RWPE2 (cell line): ENCODE measurements at regions not wholly inside any gene's neighbourhood (a gene's known extent, or its start where the extent isn't known, plus 50 kb on each side); places are given as distances from the start of the nearest gene placed in this dataset.
"Not testable (repeated sequence)": the region's sequence is repeated elsewhere in the genome, so short reads cannot be mapped to it uniquely, and the experiment has no call there.

Experiments
- ATAC-seq: fragments of 200-7000 bp; cut with Tn5 transposase; 3 replicates; pipeline ENCODE4 v1.9.1; 2021; ENCODE audit warnings: low read depth
- DNase-seq: peaks from one replicate; pipeline ENCODE4 v3.0.0-alpha.2; 2020; ENCODE audit warnings: low spot score
- H3K27ac ChIP-seq: fragments of 450-650 bp; 2 replicates; pipeline ENCODE4 v1.5.1; 2017; ENCODE audit warnings: mild to moderate bottlenecking; ENCODE audit not compliant: poor library complexity, severe bottlenecking
- H3K27me3 ChIP-seq: fragments of 250-450 bp; sonication (Bioruptor Pico); 2 replicates; pipeline ENCODE4 v1.5.1; 2021; ENCODE audit warnings: mild to moderate bottlenecking, moderate library complexity; ENCODE audit not compliant: insufficient read depth, poor library complexity, severe bottlenecking
- H3K36me3 ChIP-seq: fragments of 250-450 bp; sonication (Bioruptor Pico); 2 replicates; pipeline ENCODE4 v1.5.1; 2020; ENCODE audit warnings: low read depth, mild to moderate bottlenecking, moderate library complexity
- H3K4me1 ChIP-seq: fragments of 250-450 bp; sonication (Bioruptor Pico); 2 replicates; pipeline ENCODE4 v1.5.1; 2021; ENCODE audit warnings: mild to moderate bottlenecking, moderate library complexity; ENCODE audit not compliant: insufficient read depth, poor library complexity, severe bottlenecking
- H3K4me3 ChIP-seq: fragments of 250-450 bp; sonication (Bioruptor Pico); 2 replicates; pipeline ENCODE4 v1.5.1; 2021; ENCODE audit warnings: mild to moderate bottlenecking, moderate library complexity; ENCODE audit not compliant: severe bottlenecking
- H3K9me3 ChIP-seq: fragments of 250-450 bp; sonication (Bioruptor Pico); 2 replicates; pipeline ENCODE4 v1.5.1; 2021; ENCODE audit warnings: mild to moderate bottlenecking, moderate library complexity; ENCODE audit not compliant: severe bottlenecking

DNA sequence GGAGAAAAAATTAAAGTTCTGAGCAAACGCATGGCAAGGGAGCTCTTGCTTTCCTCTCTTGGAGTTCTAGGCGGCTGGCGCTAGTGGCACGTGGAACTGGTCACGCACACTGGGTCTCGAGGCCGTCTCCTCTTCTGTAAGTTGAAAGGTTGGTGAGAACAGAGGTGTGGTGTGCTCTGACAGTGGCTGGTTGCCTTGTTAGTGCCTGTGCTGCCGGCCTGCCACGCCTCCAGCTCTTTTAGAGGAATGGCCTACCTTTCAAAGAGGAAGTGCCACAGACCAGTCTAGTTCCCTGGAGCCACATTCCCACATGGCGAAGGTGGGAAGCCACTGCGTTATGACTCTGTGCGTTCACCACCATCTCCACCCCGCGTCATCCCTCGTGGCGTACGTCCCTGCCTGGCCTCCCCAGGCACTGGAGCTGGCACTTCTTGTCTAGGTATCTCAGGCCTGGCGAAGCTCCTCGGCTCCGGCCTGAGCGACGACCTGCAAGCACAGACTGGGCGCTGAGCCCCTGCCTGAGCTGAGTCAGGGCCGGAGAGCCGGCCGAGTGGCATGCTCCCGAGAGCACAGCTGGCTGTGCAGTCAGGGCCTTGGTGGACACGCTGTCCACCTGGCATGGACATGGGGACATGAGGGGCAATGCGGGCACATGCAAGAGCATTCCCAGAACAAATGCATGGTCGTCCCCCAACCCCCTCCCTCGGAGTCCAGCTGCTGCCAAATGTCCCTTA lies 4453.1 kb upstream of the TPTE start:
- ATAC-seq, H3K4me3 ChIP-seq, H3K9me3 ChIP-seq, H3K36me3 ChIP-seq, DNase-seq, H3K27me3 ChIP-seq, H3K27ac ChIP-seq, H3K4me1 ChIP-seq: not testable (repeated sequence)

DNA sequence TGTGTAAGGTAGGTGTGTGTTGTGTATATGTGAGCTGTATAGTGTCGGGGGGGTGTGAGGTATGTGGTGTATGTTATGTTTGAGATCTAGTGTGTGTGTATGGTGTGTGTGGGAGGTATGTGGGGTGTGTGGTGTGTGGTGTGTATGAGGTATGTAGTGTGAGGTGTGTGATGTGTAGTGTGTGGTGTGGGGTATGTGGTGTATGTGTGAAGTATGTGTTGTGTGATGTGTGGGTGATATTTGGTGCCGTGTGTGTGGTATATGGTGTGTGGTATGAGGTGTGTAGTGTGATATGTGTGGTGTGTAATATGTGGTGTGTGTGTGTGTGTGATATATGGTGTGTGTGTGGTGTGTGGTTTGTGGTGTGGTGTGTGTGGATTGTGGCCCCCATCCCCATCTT lies 4451.2 kb upstream of the TPTE start:
- not testable (repeated sequence) for ATAC-seq

DNA sequence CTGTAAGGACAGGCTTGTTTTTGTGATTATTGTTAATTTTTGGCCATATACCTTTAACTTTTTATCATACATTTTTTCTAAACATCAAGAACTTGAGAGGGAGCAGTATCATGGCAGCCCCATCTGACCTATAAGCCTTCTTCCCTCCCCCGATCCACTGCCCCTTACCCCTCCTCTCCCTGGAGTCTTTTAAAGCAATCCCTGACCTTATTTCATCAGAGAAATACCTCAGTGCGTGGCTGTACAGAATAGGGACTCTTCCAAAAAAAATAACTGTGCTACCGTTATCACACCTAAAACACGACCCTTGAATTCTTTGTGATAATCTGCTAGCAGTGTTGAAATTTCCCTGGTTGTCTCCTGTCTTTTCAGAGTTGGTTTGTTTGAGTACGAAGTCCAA lies 4448.7 kb upstream of the TPTE start:
- not testable (repeated sequence) for H3K4me3 ChIP-seq, H3K36me3 ChIP-seq, ATAC-seq, DNase-seq, H3K9me3 ChIP-seq, H3K4me1 ChIP-seq, H3K27ac ChIP-seq, H3K27me3 ChIP-seq

More for the DNA sequence above, 4451.2 kb upstream of the TPTE start:
- not testable (repeated sequence) for H3K9me3 ChIP-seq, H3K4me1 ChIP-seq, DNase-seq, H3K4me3 ChIP-seq, H3K36me3 ChIP-seq, H3K27ac ChIP-seq, H3K27me3 ChIP-seq

DNA sequence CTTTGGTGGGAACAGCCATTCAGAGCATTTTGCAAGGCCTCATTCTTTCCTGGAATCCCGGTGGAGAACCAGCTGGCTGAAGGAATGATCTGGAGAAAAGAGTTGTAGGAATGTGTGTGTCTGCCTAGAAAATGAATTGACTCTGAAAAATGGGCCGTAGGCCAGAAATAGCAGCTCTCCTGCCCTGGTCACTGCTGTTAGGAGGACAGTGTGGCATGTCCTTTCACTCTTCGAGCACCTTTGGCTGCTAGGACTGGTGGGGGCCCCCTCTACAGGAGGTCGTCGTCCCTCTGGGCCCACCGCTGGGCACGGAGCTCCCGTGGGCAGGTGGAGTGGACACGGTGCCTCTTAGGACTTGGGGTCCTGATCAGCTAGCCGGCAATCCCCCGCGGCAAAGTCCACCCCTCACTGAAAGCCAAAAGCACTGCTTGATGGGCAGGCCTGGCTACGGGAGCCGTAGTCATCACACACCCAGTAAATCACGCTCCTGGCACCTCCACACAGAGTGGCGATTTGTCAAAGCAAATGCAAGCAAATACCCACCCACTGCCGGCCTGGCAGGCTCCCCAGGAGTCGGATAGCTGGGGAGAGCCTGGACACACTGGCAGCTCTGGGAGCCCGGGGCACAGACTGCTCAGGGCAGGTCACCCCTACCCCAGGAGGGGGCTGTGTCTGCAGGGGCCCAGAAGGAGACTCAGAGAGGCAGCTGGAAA lies 4447.2 kb upstream of the TPTE start:
- not testable (repeated sequence) for DNase-seq, H3K9me3 ChIP-seq, H3K27ac ChIP-seq, H3K27me3 ChIP-seq, H3K36me3 ChIP-seq, ATAC-seq, H3K4me3 ChIP-seq, H3K4me1 ChIP-seq

DNA sequence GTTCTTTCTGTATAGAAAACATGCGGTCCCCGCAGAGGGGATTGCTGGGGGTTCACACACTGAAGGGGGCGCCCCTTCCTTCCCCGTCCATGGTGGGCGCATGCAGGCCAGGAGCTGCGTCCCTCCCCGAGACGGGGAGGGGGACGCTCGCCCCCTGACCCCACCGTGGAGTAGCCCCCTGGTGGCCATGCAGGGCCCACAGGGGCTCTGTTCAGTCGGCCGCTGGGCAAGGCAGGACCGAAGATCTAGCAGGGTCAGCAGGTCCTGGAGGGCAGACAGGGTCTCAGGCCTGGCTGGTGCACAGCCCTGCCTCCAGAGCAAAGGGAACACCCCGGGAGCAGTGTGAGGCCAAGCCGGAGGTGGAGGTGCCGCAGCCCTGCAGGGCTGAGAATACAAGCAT lies 4446.4 kb upstream of the TPTE start:
- H3K27me3 ChIP-seq, DNase-seq, H3K27ac ChIP-seq, H3K36me3 ChIP-seq, H3K4me3 ChIP-seq, ATAC-seq, H3K4me1 ChIP-seq, H3K9me3 ChIP-seq: not testable (repeated sequence)

DNA sequence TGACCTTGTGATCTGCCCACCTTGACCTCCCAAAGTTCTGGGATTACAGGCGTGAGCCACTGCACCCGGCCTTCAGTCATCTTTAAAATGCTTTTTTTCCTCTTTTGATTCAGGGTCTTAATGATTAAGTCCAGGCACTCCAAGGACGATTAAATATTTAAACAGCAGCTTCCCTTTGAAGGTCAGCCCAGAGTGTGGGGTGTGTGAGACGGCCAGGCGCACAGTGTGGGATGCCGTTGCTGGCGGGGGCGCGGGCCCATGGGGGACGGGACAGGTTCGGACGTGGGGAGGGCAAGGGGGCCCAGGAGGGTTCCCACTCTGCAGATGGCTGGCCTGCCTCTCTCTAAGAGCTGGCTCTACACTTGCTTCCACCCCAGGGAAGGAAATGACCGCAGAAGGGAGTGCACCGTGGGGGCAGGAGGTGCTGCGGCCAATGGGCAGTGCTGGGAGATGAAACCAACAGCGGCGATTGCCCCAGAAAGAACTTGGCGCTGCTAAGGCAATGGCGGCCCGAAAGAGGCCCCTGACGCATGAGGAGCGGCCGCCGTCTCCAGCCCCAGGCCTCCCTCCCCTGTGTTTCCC lies 4445.7 kb upstream of the TPTE start:
- H3K36me3 ChIP-seq, H3K4me3 ChIP-seq, H3K9me3 ChIP-seq, DNase-seq, ATAC-seq, H3K27ac ChIP-seq, H3K27me3 ChIP-seq, H3K4me1 ChIP-seq: not testable (repeated sequence)

DNA sequence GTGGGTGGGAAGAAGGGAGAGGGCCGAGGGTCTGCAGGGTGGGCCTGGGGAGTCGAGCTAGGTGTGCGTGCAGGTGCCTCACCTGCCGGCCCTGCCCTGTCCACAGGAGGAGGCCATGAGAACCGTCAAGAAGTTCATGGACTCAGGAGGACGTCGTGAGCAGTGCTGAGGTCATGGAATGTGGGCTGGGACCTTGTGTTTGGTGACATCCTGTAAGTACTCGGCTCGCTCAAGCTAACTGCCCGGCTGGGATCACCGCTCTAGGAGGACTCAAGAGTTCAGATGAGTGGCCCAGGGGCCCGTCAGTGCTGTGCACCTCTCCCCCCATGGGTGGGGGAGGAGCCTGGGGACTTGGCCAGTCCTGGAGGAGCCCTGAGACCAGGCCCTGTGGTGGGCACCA lies 4444.0 kb upstream of the TPTE start:
- not testable (repeated sequence) for H3K4me3 ChIP-seq, H3K9me3 ChIP-seq, H3K4me1 ChIP-seq, DNase-seq, H3K36me3 ChIP-seq, ATAC-seq, H3K27me3 ChIP-seq, H3K27ac ChIP-seq

DNA sequence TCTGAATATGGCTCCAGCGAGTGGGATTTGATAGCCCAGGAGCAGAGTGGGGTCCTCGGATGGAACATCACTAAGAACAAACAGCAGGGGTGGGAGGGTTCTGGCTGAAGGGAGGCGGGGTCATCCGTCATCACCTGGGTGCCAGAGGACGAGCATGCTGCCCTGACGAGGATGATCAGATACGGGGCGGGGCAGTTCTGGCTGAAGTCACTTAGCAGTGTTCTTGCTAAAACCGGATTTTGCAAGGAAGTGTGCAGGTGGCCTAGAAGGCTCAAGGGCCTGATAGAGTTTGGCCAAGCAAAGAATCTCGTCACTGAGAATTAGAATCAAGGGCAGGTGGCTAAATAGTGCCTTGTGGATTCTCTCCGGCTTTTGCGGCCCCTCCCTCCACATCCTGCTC lies 4442.5 kb upstream of the TPTE start:
- not testable (repeated sequence) for H3K4me1 ChIP-seq, H3K27me3 ChIP-seq, DNase-seq, H3K9me3 ChIP-seq, H3K4me3 ChIP-seq, H3K27ac ChIP-seq, ATAC-seq, H3K36me3 ChIP-seq

DNA sequence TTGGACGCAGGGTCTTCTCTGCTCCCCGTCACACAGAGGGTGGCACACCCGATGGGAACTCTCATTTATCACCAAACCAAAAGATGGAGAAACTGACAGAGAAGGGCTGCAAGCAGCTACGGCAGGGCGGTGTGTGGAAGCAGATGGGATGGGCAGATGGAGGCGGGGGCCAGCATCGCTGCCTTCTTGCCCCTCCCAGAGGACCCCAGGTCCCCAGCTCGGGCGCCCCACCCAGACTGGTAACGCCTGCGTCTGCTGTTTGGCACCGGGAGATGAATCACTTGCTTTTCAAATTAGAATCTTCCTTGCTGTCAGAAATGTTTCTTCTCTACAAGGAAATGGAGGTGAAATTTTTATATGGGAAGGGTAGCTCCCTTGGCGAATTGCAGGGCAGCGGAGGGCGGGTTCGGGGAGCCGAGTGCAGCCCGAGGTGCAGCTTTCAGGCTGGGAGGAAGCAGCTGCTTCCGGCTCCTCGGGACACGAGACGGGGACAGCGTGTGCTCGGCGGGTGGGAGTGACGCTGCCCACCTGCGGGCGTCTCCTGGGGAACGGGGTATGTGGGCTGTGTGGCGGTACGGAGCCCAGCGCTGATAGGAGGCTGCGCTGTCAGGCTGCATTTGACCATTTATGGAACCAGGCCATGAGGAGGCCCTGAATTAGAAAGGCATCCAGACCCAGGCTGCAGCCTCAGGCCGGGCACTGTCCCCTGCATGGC lies 4440.3 kb upstream of the TPTE start:
- not testable (repeated sequence) for H3K36me3 ChIP-seq, H3K27ac ChIP-seq, ATAC-seq, H3K4me3 ChIP-seq, H3K27me3 ChIP-seq, H3K9me3 ChIP-seq, H3K4me1 ChIP-seq, DNase-seq

DNA sequence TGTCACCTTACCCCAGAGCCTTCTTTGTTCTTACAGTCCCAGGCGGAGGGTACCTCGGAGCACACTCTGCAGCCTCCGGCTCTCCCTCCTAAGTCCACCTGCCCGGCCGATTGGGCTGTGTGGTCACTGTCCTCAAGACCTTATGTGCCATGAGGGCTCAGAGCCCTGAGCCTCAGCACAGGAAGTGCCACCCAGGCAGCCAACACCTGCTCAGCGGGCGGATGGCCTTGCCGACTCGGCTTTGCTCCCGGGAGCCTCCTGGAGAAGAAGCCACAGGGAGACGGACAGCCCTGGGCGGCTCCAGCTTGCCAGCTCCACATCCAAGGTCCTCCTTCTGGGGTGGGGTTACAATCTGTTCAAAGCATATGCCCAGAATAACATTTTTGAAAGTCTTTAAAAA lies 4439.2 kb upstream of the TPTE start:
- not testable (repeated sequence) for H3K27me3 ChIP-seq, DNase-seq, H3K27ac ChIP-seq, ATAC-seq, H3K9me3 ChIP-seq, H3K4me1 ChIP-seq, H3K4me3 ChIP-seq, H3K36me3 ChIP-seq

DNA sequence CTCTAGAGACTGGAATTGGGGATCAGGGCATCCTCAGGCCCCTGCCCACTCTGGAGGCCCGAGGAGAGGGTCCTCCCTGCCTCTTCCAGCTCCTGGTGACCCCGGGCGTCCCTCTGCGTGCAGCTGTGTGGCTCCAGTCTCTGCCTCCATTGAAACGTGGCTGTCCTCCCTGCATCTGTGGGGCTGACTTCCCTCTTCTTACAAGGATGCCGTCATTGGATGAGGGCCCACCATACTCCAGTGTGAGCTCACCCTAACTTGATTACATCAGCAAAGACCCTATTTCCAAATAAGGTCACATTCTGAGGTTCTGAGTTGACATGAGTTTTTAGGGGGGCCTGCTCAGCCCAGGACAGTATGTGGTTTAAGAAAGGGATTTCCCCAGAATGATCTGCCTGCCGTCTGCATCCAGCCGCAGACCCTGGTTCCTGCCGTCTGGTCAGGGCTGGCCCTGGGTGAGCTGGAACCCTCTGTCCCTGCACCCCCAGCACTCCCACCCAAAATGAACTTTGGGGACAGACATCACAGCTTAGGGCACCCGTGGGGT lies 4437.7 kb upstream of the TPTE start:
- DNase-seq, ATAC-seq, H3K36me3 ChIP-seq, H3K4me3 ChIP-seq, H3K4me1 ChIP-seq, H3K27me3 ChIP-seq, H3K27ac ChIP-seq, H3K9me3 ChIP-seq: not testable (repeated sequence)
